GM23248 (cell line): ENCODE measurements at regions not wholly inside any gene's neighbourhood (a gene's known extent, or its start where the extent isn't known, plus 50 kb on each side); places are given as distances from the start of the nearest gene placed in this dataset.

Experiments used
- DNase-seq: peaks from one replicate; pipeline ENCODE4 v3.0.0-alpha.2; 2015
- H2AFZ ChIP-seq: fragments of 200-600 bp; sonication (generic); 2 replicates; pipeline ENCODE4 v1.6.1; 2016; ENCODE audit warnings: antibody characterized with exemption
- H3F3A ChIP-seq: fragments of 200-600 bp; sonication (generic); 2 replicates; pipeline ENCODE4 v1.6.1; 2016; ENCODE audit warnings: mild to moderate bottlenecking, antibody characterized with exemption, mixed run types; ENCODE audit not compliant: insufficient read depth
- H3K27ac ChIP-seq: fragments of 200-600 bp; sonication (generic); 2 replicates; pipeline ENCODE4 v1.5.1; 2016; ENCODE audit warnings: mild to moderate bottlenecking
- H3K27me3 ChIP-seq: fragments of 200-600 bp; sonication (generic); replicated peaks from 2 replicates; pipeline ENCODE4 v1.6.1; 2016; ENCODE audit warnings: mild to moderate bottlenecking; ENCODE audit not compliant: insufficient read depth
- H3K36me3 ChIP-seq: fragments of 200-600 bp; sonication (generic); 2 replicates; pipeline ENCODE4 v1.6.1; 2016; ENCODE audit warnings: low read depth, mild to moderate bottlenecking
- H3K4me1 ChIP-seq: fragments of 200-600 bp; sonication (generic); 2 replicates; pipeline ENCODE4 v1.6.1; 2016; ENCODE audit warnings: mild to moderate bottlenecking; ENCODE audit not compliant: insufficient read depth
- H3K4me2 ChIP-seq: fragments of 200-600 bp; sonication (generic); one replicate; pipeline ENCODE4 v1.6.1; 2016; ENCODE audit warnings: mild to moderate bottlenecking; ENCODE audit not compliant: unreplicated experiment
- H3K4me3 ChIP-seq: fragments of 200-600 bp; sonication (generic); 2 replicates; pipeline ENCODE4 v1.5.1; 2016; ENCODE audit warnings: mild to moderate bottlenecking
- H3K79me2 ChIP-seq: fragments of 200-600 bp; sonication (generic); 2 replicates; pipeline ENCODE4 v1.6.1; 2016; ENCODE audit warnings: mild to moderate bottlenecking; ENCODE audit not compliant: insufficient read depth
- H3K9ac ChIP-seq: fragments of 200-600 bp; sonication (generic); 2 replicates; pipeline ENCODE4 v1.6.1; 2016; ENCODE audit warnings: mild to moderate bottlenecking
- H3K9me2 ChIP-seq: fragments of 200-600 bp; sonication (generic); 2 replicates; pipeline ENCODE4 v1.6.1; 2016; ENCODE audit warnings: mixed run types, mild to moderate bottlenecking, moderate library complexity; ENCODE audit not compliant: insufficient read depth
- H3K9me3 ChIP-seq: fragments of 200-600 bp; sonication (generic); one replicate; pipeline ENCODE4 v1.6.1; 2017; ENCODE audit warnings: low read depth
- H4K20me1 ChIP-seq: fragments of 200-600 bp; sonication (generic); 2 replicates; pipeline ENCODE4 v1.6.0; 2016; ENCODE audit not compliant: insufficient read depth
- EZH2 ChIP-seq: fragments of 200-600 bp; sonication (generic); IDR thresholded peaks from 2 replicates; pipeline ENCODE4 v1.6.1; 2018; ENCODE audit warnings: antibody characterized with exemption, mild to moderate bottlenecking; ENCODE audit not compliant: insufficient read depth, poor library complexity, severe bottlenecking
- EZH2phosphoT487 ChIP-seq: fragments of 200-600 bp; sonication (generic); IDR thresholded peaks from 2 replicates; pipeline ENCODE4 v1.6.1; 2018; ENCODE audit warnings: antibody characterized with exemption, moderate library complexity, mild to moderate bottlenecking, low read depth; ENCODE audit not compliant: insufficient read depth
- WGBS, 2 experiments: methylation state at CpG; one replicate each; pipeline ENCODE4 v1.1.6; 2015 to 2017; ENCODE audit warnings: low lambda C conversion rate in 2 of 2, low coverage in 1 of 2; ENCODE audit errors: missing lambda C conversion rate in 2 of 2; 5-methylcytosine and 5-hydroxymethylcytosine counted together
- in situ Hi-C: fragments of 300-500 bp; cut with MboI; formaldehyde crosslinking; loops from 2 replicates; pipeline ENCODE4 v1.15.0; 2020

DNA sequence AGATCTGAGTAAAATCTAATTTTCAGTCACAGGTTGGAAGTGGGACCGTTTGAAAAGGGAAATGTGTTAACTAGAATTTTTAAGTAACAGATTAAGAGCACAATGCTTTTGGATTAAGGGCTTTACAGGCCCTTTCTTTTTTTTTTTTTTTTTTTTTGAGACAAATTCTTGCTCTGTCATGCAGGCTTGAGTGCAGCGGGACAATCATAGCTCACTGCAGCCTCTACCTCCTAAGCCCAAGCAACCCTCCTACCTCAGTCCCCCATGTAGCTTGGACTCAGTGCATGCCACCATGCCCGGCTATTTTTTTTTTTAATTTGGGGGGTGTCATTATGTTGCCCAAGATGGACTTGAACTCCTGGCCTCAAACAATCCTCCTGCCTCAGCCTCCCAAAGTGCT, 363.7 kb downstream of the LIG4 start:
- 0 out of 2 replicates have a peak, but pooled peaks cover 8% of the 10 kb centered on the region for H4K20me1 ChIP-seq
- H3K27ac ChIP-seq, result no peak overlapping the region
- no peaks in the 10 kb centered on the region for H3K36me3 ChIP-seq
- no peaks in the 10 kb centered on the region for H3F3A ChIP-seq
- H3K4me1 ChIP-seq, result peaks cover 7% of the 10 kb centered on the region; the same call in 1 of the 2 replicates
- 53 to 56% methylated on average over 3 of the region's 3 CpGs for whole genome bisulfite sequencing, 2 experiments
- no peaks in the 10 kb centered on the region for H3K27me3 ChIP-seq
- H3K9me3 ChIP-seq, result no peaks in the 10 kb centered on the region
- H3K4me3 ChIP-seq, result no peak overlapping the region
- no peak overlapping the region for H2AFZ ChIP-seq
- peaks cover 98% of the 10 kb centered on the region for H3K79me2 ChIP-seq
- H3K4me2 ChIP-seq, result no peak overlapping the region
- no peak overlapping the region for H3K9ac ChIP-seq
- in situ Hi-C loops, result loop anchor here (25.0 kb wide), 1 partner anchor 189 kb away; no protein-coding TSS in a partner anchor
- TF ChIP-seq EZH2 (no peak), EZH2phosphoT487 (no peak)
- H3K9me2 ChIP-seq, result no peaks in the 10 kb centered on the region
- no peak for DNase-seq

DNA sequence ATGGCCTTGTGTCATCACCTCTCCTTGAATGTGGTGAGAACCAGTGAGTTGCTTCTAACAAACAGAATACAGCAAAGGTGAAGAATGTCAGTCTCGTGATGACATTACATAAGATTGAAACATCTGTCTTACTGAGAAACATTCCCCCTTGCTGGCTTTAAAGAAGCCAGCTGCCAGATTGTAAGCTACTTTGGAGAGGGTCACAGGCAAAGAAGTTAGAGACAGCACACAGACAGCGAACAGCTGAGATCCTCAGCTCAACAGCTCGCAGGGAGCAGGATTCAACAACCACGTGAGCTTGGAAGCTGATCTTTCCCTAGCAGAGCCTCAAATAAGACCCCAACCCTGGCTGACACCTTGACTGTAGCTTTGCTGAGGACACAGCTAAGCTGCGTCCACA, 367.9 kb downstream of the LIG4 start:
- no peak for DNase-seq
- no peak for TF ChIP-seq EZH2
- TF ChIP-seq EZH2phosphoT487, result no peak
- H3K9me2 ChIP-seq, result no peaks in the 10 kb centered on the region
- no peaks in the 10 kb centered on the region for H3K27me3 ChIP-seq
- no peak overlapping the region for H3K4me2 ChIP-seq
- no peaks in the 10 kb centered on the region for H3K9me3 ChIP-seq
- H2AFZ ChIP-seq, result no peak overlapping the region
- H3K27ac ChIP-seq, result no peak overlapping the region
- in situ Hi-C loops, result no loop called here
- H3K79me2 ChIP-seq, result peaks cover 89% of the 10 kb centered on the region
- H3K9ac ChIP-seq, result no peak overlapping the region
- no peak overlapping the region for H3K4me3 ChIP-seq
- H3K4me1 ChIP-seq, result peaks cover 15% of the 10 kb centered on the region
- H4K20me1 ChIP-seq, result 0 out of 2 replicates have a peak, but pooled peaks cover 7% of the 10 kb centered on the region
- 58 to 69% methylated on average over 5 of the region's 5 CpGs for WGBS, 2 experiments
- no peaks in the 10 kb centered on the region for H3K36me3 ChIP-seq
- H3F3A ChIP-seq, result no peaks in the 10 kb centered on the region

DNA sequence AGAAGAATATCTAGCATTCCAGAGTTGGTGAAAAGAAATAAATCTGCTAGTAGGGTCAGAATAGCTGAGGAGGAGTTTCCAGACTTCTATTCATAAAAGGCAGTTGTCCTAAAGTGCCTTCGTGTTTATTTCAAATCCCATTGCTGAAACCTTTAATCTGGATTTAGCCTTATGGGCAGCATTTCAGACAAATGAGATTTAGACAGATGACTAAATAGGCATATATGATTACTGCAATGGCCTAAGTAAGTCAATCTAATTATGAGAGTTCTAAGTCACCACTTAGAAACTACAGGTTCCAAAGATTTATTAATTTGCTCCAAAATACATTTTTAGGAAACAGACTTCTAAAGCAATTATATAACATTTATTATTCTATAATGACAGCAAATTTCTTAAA, 368.7 kb downstream of the LIG4 start:
- Histone ChIP-seq H3K36me3 (no peaks in the 10 kb centered on the region), H3K9me2 (no peaks in the 10 kb centered on the region), H3K9me3 (no peaks in the 10 kb centered on the region), H3K27me3 (no peaks in the 10 kb centered on the region), H4K20me1 (0 out of 2 replicates have a peak, but pooled peaks cover 4% of the 10 kb centered on the region), H3K9ac (no peak overlapping the region), H3K4me2 (no peak overlapping the region), H3K27ac (no peak overlapping the region), H3K4me1 (peaks cover 15% of the 10 kb centered on the region), H3F3A (no peaks in the 10 kb centered on the region), H2AFZ (no peak overlapping the region), H3K4me3 (no peak overlapping the region), H3K79me2 (peaks cover 89% of the 10 kb centered on the region)
- DNase-seq, result no peak
- TF ChIP-seq EZH2phosphoT487 (no peak), EZH2 (no peak)
- in situ Hi-C loops, result no loop called here
- WGBS, 2 experiments, result 65 to 68% methylated on average over 1 of the region's 1 CpG

DNA sequence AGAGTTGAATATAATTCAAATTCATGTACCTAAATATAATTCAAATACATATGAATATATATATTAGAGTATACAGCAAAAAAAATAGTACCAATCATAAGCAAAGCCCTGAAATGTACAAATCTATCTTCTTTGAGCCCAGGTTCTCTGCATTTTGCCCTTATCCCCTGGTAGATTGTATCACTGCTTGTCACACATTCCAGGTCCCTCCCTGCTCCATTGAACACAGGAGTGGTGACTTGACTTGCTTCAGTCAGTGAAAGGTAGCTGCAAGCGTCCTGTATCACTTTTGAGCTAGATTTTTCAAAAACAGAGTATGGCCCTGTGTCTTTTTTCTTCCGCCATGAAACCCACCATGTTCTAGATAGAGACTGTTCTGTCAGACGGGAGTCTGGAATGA, 369.4 kb downstream of the LIG4 start:
- no peak overlapping the region for H3K27ac ChIP-seq
- H3K4me1 ChIP-seq, result peaks cover 15% of the 10 kb centered on the region
- 0 out of 2 replicates have a peak, but pooled peaks cover 4% of the 10 kb centered on the region for H4K20me1 ChIP-seq
- DNase-seq, result no peak
- no peak overlapping the region for H2AFZ ChIP-seq
- no peaks in the 10 kb centered on the region for H3K9me3 ChIP-seq
- H3K4me2 ChIP-seq, result no peak overlapping the region
- WGBS, 2 experiments, result 94 to 98% methylated on average over 3 of the region's 3 CpGs
- TF ChIP-seq EZH2 (no peak), EZH2phosphoT487 (no peak)
- H3K79me2 ChIP-seq, result peaks cover 89% of the 10 kb centered on the region
- no peaks in the 10 kb centered on the region for H3K9me2 ChIP-seq
- in situ Hi-C loops, result no loop called here
- no peak overlapping the region for H3K4me3 ChIP-seq
- H3K36me3 ChIP-seq, result no peaks in the 10 kb centered on the region
- H3K27me3 ChIP-seq, result no peaks in the 10 kb centered on the region
- H3F3A ChIP-seq, result no peaks in the 10 kb centered on the region
- H3K9ac ChIP-seq, result no peak overlapping the region

DNA sequence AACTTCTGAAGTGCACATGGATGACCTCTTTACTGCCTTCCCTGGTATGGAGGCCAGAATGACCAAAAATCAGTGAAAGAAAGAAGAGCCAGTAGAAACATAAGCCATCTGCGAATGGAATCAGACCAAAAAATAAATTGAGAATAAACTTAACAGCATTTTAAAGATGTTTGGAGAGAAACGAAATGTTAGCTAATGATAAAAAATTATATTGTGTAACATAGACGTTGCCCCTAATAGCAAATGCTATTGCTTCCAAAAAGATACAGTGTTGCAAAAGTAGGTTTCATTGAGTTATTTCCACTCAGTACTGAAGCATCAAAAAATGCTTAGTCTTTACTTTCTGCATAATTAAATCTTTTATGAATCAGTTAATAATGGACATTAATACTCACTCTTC, 371.7 kb downstream of the LIG4 start:
- H3F3A ChIP-seq, result no peaks in the 10 kb centered on the region
- H3K36me3 ChIP-seq, result no peaks in the 10 kb centered on the region
- no peaks in the 10 kb centered on the region for H4K20me1 ChIP-seq
- H3K9me2 ChIP-seq, result no peaks in the 10 kb centered on the region
- no peak for DNase-seq
- no peak overlapping the region for H3K27ac ChIP-seq
- no peak overlapping the region for H3K4me2 ChIP-seq
- H3K27me3 ChIP-seq, result no peaks in the 10 kb centered on the region
- H3K79me2 ChIP-seq, result peaks cover 89% of the 10 kb centered on the region
- in situ Hi-C loops, result no loop called here
- TF ChIP-seq EZH2 (no peak), EZH2phosphoT487 (no peak)
- H3K9me3 ChIP-seq, result no peaks in the 10 kb centered on the region
- 90 to 92% methylated on average over 3 of the region's 3 CpGs for WGBS, 2 experiments
- H3K4me1 ChIP-seq, result peaks cover 15% of the 10 kb centered on the region
- H3K9ac ChIP-seq, result no peak overlapping the region
- no peak overlapping the region for H2AFZ ChIP-seq
- no peak overlapping the region for H3K4me3 ChIP-seq
